GM18508 (cell line): ENCODE measurements at regions not wholly inside any gene's neighbourhood (a gene's known extent, or its start where the extent isn't known, plus 50 kb on each side); places are given as distances from the start of the nearest gene placed in this dataset.

Experiments
- ATAC-seq: cut with Tn5 transposase; IDR thresholded peaks from one replicate; pipeline ENCODE4 v1.9.1; 2021; ENCODE audit warnings: moderate number of reproducible peaks; ENCODE audit not compliant: insufficient read depth, unreplicated experiment

GRCh38 chr12:39061576-39061975 is 156.2 kb upstream of the CPNE8 start:
- ATAC-seq: no peak

GRCh38 chr12:39048395-39048794 is 143.0 kb upstream of the CPNE8 start:
- ATAC-seq: no peak

- ATAC-seq: no peak
Observed at GRCh38 chr12:39047539-39048262, 142.3 kb upstream of the CPNE8 start.

- ATAC-seq: no peak
Observed at GRCh38 chr12:39044754-39045153, 139.4 kb upstream of the CPNE8 start.

DNA sequence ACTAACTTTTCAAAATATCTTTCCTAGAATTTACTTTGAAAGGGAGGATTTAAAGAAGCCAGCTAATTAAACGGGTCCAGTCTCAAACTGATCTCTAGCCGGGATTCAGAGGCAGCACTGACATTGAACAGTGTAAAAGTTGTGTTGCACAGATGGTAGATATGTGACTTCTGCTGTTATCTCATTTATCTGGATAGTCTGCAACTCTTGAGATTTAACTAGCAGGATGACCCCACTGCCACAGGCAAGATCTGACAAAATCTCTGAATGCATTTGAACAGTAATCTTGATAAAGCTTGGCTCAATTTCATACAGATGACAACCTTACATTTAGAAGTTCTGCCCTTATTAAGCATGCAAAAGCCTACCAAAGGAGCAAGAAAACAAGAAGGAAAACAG is 138.0 kb upstream of the CPNE8 start:
- no peak for ATAC-seq

DNA sequence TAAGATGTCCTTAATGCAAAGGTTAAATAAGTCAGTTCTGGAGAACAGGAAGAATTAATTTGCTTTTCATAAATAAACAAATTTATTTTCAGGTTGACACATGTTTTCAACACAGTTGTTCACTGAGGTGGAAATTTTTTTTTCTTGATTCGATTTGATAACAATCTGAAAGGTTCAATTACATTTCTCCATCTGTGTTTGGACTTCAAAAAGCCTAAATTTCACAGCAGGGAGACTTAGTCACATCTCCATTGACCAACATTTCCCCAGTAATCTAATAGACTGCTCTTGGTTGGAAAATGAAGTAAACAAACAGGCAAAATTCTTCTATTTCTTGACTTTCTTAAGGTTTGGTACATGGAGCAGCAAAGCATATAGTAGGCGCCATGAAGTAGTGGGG is 134.9 kb upstream of the CPNE8 start:
- no peak for ATAC-seq

DNA sequence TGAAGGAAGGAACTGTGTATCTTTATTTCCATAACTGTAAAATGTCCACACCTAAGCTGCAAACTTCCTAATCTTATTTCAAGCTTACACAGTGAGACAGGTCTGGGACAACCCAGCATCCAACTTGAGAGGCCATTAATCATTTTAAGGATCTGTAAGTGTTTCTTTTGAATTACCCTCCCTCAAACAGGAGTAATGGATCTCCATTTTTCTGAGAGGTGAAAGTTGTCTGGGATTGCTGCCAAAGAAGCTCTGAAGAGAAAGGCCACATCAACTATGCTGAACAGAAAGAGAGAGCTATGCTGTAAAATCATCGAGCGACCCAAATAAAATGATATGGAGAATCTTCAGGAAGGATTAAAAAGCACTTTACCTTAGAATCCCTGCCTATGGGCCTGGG is 131.7 kb upstream of the CPNE8 start:
- no peak for ATAC-seq

DNA sequence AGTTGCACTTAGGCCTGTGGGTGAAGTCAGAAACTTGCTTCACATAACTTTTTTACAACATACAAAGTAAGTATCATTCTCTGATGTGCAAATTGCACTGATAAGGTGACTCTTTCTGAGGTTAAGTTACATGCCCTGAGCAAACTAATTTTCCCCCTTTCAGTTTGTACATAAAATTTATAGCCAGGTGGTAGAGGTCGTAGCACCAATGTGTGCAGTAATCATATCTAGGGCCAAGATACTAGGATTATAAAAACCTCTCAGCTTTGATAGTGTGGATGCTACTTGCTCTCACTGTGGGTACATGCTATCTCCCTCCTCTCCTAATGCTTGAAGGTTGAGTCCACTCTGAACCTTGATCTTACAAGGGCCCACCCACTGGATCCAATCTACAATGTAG is 130.7 kb upstream of the CPNE8 start:
- no peak for ATAC-seq

- ATAC-seq: no peak
Observed at GRCh38 chr12:39033782-39034181, 128.4 kb upstream of the CPNE8 start.

- no peak for ATAC-seq
Observed at GRCh38 chr12:39032448-39032847, 127.1 kb upstream of the CPNE8 start.

- no peak for ATAC-seq
Observed at GRCh38 chr12:39032034-39032433, 126.6 kb upstream of the CPNE8 start.

GRCh38 chr12:39028382-39028781 is 123.0 kb upstream of the CPNE8 start:
- ATAC-seq: no peak

DNA sequence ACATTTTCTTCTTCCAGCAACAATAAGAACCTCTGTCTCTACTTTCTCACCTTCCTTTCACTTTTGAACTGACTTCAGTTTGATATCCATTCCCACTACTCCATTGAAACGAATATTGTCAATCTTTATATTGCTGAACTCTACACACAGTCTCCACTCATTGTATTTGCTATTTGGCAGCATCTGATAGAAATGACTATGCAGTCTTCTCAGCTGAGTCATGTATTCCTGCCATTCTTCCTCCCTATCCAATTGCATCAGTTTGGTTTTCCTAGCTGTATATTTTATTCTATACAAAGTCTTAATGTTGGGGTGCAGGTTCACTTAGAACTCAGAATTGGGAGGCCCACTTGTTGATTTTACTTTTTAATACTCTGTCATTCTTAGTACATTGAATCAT is 107.5 kb upstream of the CPNE8 start:
- ATAC-seq: no peak

GRCh38 chr12:39011166-39011565 is 105.8 kb upstream of the CPNE8 start:
- ATAC-seq: no peak

DNA sequence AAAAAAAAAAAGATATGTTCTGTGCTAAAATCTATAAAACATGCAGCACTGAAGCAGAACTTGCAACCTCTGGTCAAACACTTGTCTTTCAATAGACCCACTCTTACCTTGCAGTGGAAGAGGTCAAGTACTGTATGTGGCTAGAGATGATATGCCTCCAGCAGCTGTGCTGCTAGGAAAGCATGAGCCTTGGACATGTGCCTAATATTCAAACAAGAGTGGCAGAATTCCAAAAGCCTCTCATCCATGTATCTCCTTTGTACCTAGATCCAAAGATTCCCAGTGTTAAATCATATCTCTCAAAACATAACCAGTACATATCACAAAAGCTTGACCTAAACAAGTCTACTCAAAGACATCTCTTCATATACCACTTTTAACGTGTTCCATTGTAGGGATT is 105.0 kb upstream of the CPNE8 start:
- no peak for ATAC-seq

GRCh38 chr12:39007619-39008018 is 102.2 kb upstream of the CPNE8 start:
- ATAC-seq: no peak

GRCh38 chr12:39006286-39006685 is 100.9 kb upstream of the CPNE8 start:
- ATAC-seq: no peak

- no peak for ATAC-seq
Observed at GRCh38 chr12:39005671-39006070, 100.3 kb upstream of the CPNE8 start.

- ATAC-seq: no peak
Observed at GRCh38 chr12:39003541-39004155, 98.3 kb upstream of the CPNE8 start.

GRCh38 chr12:39000370-39000769 is 95.0 kb upstream of the CPNE8 start:
- ATAC-seq: no peak

- no peak for ATAC-seq
Observed at GRCh38 chr12:38998887-38999482, 93.6 kb upstream of the CPNE8 start.

DNA sequence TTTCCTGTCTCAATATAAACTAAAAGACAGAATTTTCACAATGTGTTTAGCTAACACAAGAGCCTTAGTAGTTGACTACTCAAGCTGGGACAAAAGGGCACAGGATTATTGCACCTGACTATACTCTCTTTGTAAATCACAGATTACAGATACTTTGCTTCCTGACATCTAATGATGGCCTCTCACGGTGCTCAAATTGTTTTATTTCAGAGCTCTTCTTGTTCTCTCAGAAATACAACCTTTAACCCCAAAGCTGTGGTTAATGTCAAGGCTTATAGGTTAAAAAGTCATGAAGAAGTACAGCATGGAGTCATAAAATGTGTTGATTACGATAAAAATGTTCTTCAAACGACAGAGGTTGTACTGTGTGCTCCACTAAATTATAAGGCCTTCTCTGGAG is 89.9 kb upstream of the CPNE8 start:
- ATAC-seq: no peak
